ENCODE measurements at regions not wholly inside any gene's neighbourhood (a gene's known extent, or its start where the extent isn't known, plus 50 kb on each side); places are given as distances from the start of the nearest gene placed in this dataset.

- TF ChIP-seq NR2F2 (IDR thresholded peaks at IDR 0.05), result peak; percentile 64
- TF ChIP-seq EGR1 (IDR thresholded peaks at IDR 0.05; ENCODE audit: low read depth in 2 of 2), result peak in 1 of 2 donors; percentile 33
- no peak for TF ChIP-seq JUND (IDR thresholded peaks at IDR 0.05)
- no peak for TF ChIP-seq GABPA (IDR thresholded peaks at IDR 0.05 in 1 of 2, conservative IDR thresholded peaks at IDR 0.05 in 1 of 2)
- no peak for TF ChIP-seq CTCF (IDR thresholded peaks at IDR 0.05; ENCODE audit: low read depth, low read length, missing input control)
- no peak for TF ChIP-seq REST (IDR thresholded peaks at IDR 0.05)
- Histone ChIP-seq H3K36me3 (ENCODE audit: control insufficient read depth in 4 of 4, insufficient read depth in 3 of 4, low read depth in 1 of 4, low read length in 3 of 4) (no peaks in the 10 kb centered on the region), H3K4me3 (ENCODE audit: low read depth in 1 of 3, low read length in 3 of 3) (no peak overlapping the region), H3K9ac (ENCODE audit: low read depth in 1 of 2, low read length in 2 of 2) (no peak overlapping the region), H3K9me3 (ENCODE audit: control insufficient read depth in 4 of 4, low read length in 3 of 4) (peaks cover 0 to 7% (median 2%) of the 10 kb centered on the region in 4 donors), H3K27me3 (ENCODE audit: control insufficient read depth in 4 of 4, insufficient read depth in 4 of 4, low read length in 3 of 4) (no peaks in the 10 kb centered on the region), H3K4me1 (ENCODE audit: control insufficient read depth in 4 of 4, insufficient read depth in 4 of 4, low read length in 3 of 4) (no peaks in the 10 kb centered on the region), H3K27ac (ENCODE audit: low read depth in 1 of 2, low read length in 2 of 2) (no peak overlapping the region)
- WGBS, result 75% methylated on average over 1 of the region's 1 CpG
- DNase-seq (ENCODE audit: low spot score), result no peak
Measured at GRCh38 chr12:19035536-19035935, 94.0 kb upstream of the PLEKHA5 start.

- no peak for DNase-seq (ENCODE audit: low spot score)
- Histone ChIP-seq H3K36me3 (ENCODE audit: control insufficient read depth in 4 of 4, insufficient read depth in 3 of 4, low read depth in 1 of 4, low read length in 3 of 4) (no peaks in the 10 kb centered on the region), H3K27ac (ENCODE audit: low read depth in 1 of 2, low read length in 2 of 2) (no peak overlapping the region), H3K4me1 (ENCODE audit: control insufficient read depth in 4 of 4, insufficient read depth in 4 of 4, low read length in 3 of 4) (no peaks in the 10 kb centered on the region), H3K4me3 (ENCODE audit: low read depth in 1 of 3, low read length in 3 of 3) (no peak overlapping the region), H3K9me3 (ENCODE audit: control insufficient read depth in 4 of 4, low read length in 3 of 4) (peaks cover 0 to 7% (median 2%) of the 10 kb centered on the region in 4 donors), H3K9ac (ENCODE audit: low read depth in 1 of 2, low read length in 2 of 2) (no peak overlapping the region), H3K27me3 (ENCODE audit: control insufficient read depth in 4 of 4, insufficient read depth in 4 of 4, low read length in 3 of 4) (no peaks in the 10 kb centered on the region)
- TF ChIP-seq RAD21 (IDR thresholded peaks at IDR 0.05) (no peak), REST (IDR thresholded peaks at IDR 0.05) (no peak), NR2F2 (IDR thresholded peaks at IDR 0.05) (no peak), SP1 (IDR thresholded peaks at IDR 0.05) (no peak), RXRA (IDR thresholded peaks at IDR 0.05) (no peak), FOXA1 (IDR thresholded peaks at IDR 0.05) (no peak), ATF3 (IDR thresholded peaks at IDR 0.05) (no peak), FOXA2 (IDR thresholded peaks at IDR 0.05) (no peak), YY1 (IDR thresholded peaks at IDR 0.05) (no peak), HNF4A (conservative IDR thresholded peaks at IDR 0.05) (no peak)
- 78% methylated on average over 6 of the region's 6 CpGs for WGBS
Measured at GRCh38 chr12:19036673-19037357, 92.7 kb upstream of the PLEKHA5 start.

Data from liver (tissue), 8 donors.